Activated CD8-positive, alpha-beta memory T cell treated with anti-CD3 and anti-CD28 coated beads, Interleukin-2, amount 50 U/mL, for 1 hour (primary cell): ENCODE measurements at regions not wholly inside any gene's neighbourhood (a gene's known extent, or its start where the extent isn't known, plus 50 kb on each side); places are given as distances from the start of the nearest gene placed in this dataset.
"Not testable (repeated sequence)": the region's sequence is repeated elsewhere in the genome, so short reads cannot be mapped to it uniquely, and the experiment has no call there.

ENCODE experiments used
- DNase-seq: peaks from one replicate; pipeline ENCODE4 v3.0.0-alpha.2; 2020; ENCODE audit errors: extremely low read depth

DNA sequence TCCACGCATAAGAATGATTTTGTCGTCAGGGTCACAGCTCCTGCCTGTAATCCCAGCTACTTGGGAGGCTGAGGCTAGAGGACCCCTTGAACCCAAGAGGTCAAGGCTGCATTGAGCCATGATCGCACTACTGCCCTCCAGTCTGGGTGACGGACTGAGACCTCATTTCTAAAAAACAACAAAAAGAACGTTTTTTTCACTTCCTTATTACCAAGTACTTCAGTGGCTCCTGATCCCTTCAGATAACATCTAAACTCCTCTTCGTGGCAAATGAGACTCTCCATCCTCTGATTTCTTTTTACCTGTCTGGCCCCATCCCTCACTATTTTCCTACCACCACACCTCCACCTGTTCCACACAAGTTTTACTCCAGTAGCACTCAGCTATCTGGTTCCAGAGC is 105.4 kb upstream of the TLK1 start:
- DNase-seq, result no peak

DNA sequence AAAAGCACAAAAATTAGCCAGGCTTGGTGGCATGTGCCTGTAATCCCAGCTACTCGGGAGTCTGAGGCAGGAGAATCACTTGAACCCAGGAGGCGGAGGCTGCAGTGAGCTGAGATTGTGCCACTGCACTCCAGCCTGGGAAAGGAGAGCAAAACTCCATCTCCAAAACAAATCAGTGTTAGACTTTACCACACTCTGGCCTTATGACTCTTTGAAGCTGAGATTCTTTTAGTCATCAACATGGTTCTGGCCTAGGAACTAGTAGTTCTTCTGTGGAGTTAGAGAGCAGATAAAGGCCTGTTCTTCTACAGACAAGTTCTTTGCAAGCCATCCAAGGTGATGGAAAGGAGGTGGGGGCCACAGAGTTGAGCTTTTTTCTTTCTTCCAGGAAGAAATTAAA is 100.8 kb upstream of the TLK1 start:
- DNase-seq, result not testable (repeated sequence)

DNA sequence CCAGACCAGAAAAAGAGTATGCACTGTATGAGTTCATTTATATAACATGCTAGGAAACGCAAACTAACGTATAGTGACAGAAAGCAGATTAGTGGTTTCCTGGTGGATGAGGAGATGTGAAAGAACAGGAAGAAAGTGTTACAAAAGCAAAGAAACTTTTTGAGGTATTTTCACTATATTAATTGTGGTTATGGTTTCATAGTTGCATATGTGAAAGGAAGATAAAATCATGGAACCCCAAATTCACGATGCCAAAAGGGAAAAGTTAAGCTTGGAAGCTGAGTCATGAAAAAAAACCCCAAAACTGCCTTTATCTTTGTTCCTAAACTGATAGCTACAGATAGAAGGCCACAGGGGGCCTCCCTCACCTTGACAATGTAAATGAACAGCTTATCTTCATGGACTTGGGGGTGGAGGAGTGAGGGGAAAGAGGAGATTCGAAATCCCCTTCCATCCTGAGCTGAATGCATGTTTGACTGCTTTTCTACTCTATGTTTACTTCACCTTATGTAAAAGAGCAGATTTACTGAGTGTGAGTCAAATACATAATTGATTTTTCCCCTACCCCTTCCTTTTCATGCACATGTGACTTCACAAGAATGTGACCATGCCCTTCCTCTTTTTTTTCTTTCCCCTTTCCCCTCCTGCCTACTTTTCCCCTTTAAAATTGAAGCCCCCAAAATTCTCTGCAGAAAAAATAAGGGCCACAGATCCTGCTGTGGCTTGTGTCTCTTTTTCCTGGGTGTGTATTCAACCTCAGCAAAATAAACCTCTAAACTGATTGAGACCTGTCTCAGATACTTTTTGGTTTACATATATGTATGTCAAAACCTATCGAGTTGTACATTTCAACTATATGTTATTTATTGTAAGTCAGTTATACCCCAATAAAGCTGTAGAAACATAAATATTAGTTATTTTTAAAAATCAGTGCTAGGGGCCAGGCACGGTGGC is 100.1 kb upstream of the TLK1 start:
- no peak for DNase-seq

DNA sequence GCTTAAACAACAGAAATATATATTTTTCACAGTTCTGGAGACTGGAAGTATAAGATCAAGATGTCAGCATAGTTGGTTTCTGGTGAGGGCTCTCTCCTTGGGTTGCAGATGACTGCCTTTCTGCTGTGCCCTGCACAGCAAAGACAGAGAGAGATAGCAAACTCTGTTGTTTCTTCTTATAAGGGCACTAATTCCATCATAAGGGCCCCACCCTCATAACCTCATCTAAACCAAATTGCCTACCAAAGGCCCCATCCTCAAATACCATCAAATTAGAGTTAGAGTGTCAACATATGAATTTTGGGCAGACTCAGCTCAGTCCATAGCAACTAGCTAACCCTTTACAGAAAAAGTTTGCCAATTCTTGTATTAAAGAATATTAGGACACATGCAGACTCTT is 94.0 kb upstream of the TLK1 start:
- no peak for DNase-seq

DNA sequence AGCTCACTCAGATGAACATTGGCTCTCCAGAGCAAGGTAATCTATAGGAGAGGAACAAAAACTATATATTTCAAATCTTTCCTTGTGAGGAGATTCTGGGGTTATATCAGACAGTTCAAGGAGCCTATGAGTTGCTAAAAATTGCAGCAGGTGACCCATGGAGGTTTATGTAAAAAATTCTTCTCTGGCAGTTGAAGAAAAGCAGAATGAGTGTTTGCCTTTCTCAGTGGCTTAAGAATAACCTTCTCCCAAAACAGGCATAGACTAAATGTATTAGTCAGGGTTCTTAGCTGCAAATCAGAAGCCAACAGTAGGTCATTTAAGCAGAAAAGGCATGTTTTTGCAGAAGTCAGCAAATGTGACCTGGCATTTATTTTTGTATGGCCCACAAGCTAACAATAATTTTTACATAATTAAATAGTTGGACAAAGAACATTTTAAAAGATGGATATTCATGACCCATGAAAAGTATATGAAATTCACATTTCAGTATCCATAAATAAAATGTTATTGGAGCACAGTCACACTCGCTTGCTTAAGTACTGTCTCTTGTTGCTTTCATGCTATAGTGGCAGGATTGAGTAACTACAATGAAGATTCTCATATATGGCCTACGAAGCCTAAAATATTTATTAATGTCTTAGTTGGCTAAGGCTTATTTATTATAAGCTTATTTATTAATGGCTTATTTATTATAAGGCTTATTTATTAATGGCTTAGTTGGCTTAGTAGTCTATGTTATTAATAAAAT is 93.4 kb upstream of the TLK1 start:
- DNase-seq, result no peak

DNA sequence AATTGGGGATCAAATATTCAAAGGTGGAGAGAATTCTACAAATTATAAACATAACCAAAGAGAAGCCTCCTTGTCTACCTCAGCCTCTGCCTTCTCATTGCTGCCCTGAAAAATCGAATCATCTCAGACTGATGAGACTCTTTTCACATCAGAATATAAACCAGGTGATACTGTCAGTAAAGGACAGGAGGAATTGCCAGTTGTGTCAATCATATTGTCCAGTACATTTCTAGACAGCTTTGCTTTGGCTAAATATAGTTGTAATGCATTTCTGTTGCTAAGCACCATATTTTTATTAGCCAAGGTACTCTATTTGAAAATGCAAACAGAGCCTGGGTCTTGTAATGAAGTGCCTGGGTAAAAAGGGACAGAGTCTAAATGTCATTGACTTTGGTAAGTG is 92.6 kb upstream of the TLK1 start:
- no peak for DNase-seq

DNA sequence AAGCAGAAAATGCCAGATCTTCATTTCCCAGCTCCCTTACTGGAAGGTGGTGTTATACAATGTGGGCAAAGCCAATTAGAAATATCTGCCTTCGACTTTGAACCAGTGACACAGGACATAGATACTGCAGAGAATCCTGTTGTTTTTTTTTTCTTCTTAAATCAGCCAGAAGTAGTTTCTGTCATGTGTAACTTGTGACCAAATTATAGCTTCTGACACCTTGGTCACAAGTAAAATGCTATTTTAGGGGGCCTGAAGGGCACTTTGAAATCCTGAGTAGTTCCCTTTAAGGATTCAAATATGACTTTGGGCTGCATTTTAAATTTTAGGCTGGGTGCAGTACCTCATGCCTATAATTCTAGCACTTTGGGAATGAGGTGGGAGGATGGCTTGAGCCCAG is 89.0 kb upstream of the TLK1 start:
- DNase-seq, result no peak

DNA sequence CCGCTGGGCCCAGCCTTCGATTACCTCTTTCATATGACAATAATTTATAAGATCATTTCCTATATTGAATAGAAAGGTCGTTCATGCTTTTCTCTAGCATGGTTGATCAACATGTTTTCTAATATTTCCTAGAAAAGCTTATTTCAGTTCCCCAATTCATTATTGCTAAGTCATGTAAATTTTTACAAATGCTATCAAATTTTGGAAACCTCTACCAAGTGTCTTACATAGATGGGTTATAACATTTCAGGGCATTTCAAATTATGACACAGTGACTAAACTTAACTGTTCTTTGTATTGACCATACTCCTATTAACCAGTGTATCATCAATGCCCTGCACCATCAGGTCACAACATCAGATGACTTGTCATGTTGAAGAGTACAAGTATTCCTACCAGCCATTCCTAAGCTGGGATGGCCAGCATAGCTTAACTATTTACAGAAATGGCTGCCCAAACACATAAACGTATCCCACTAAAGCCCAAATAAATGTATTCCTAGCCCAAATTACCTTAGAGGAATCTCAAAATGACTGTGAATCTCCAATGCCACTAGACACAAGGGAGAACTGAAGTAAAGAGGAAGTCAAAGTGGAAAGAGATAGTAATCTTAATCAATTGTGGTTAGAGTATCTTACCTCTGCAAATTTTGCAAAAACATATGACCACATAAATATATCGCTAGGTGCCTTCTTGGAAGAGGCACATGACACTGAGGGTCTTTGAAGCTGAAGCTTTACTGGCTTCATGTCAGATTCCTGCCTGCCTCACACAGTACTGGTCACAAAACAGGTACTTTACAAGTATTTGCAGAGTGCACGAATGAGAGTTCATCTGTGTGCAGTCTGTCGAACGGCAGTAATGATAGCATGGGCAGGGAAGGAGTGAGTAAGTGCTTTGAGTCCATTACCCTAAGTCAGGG is 87.3 kb upstream of the TLK1 start:
- no peak for DNase-seq

DNA sequence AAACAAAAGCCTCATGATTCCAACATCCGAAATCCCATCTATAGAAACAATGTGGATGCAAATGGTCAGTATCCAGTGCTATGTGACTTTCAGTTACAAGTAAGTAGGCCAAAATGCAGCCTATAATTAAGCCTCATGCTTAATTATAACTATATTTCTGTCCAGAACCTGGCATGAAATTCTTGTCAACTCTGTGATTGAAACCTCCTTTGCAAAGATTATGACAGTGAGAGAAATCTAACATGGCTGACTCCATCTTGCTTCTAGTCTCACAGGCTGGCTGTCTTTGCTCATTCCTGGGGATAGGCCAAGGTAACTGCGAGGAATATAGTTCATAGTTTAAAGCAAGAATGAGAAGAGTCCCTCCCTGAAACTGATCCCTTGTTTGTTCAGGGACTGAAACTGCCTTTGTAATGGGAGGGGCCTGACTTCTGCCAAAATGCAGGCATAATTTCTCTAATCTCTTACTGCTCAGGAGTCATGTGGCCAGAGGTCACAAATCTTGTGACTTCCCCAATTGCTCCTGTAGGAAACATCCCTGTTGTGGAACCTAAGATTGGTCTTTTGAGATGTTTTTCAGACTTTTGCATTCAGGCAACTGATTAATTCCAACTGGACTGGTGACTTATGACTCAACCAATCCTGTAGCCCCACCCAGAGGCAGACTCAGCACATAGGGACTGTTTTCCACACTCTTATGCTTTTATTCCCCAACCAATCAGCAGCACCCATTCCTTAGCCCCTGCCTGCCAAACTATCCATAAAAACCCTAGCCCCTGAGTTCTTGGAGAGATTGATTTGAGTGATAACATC is 84.5 kb upstream of the TLK1 start:
- DNase-seq, result no peak

DNA sequence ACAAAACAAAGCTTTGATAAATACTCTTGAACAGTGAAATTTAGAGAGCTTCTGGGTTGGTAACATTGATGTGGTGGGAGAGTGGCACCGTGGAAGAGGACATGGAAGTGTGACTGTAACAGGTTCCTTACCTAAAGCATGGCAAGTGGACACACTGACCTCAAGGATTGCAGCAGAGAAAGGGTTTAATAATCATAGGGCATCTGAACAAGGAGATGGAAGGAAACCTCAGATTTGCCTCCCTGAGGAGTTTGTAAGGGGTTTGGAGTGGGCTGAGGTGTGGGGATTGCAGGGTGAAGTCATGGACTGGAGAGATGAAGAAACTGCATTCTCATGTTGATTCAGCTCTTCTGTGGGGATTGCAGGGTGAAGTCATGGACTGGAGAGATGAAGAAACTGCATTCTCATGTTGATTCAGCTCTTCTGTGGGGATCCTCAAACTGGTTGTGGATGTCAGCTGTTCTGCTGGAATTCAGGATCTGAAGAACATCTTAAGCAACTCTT is 83.8 kb upstream of the TLK1 start:
- DNase-seq, result no peak

DNA sequence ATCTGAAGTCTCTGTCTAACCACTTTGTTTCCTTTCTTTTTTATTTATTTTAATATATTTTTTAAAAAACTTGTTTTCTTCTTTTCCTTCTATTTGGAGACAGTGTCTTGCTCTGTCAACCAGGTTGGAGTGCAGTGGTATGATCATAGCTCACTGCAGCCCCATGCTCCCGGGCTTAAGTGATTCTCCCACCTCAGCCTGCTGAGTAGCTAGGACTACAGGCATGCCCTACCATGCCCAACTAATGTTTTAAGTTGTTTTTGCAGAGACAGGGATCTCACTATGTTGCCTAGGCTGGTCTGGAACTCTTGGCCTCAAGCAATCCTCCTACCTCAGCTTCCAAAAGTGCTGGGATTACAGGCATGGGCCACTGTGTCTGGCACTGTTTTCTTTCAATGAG is 81.1 kb upstream of the TLK1 start:
- DNase-seq, result no peak

DNA sequence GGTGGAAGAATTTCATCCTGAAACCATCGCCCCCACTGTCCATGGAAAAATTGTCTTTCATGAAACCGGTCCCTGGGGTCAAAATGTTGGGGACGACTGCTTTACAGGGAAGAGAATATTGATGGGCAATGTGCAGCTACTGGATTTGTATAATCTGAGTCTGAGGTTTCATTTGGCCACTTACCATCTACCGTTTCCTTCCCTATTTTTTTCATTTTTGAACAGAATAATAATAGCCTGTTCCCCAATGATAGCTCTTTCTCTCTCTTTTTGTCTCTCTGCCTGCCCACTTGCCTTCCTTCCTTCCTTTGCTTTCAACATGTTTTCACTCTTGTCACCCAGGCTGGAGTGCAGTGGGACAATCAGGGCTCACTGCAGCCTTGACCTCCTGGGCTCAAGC is 78.3 kb upstream of the TLK1 start:
- DNase-seq, result no peak

DNA sequence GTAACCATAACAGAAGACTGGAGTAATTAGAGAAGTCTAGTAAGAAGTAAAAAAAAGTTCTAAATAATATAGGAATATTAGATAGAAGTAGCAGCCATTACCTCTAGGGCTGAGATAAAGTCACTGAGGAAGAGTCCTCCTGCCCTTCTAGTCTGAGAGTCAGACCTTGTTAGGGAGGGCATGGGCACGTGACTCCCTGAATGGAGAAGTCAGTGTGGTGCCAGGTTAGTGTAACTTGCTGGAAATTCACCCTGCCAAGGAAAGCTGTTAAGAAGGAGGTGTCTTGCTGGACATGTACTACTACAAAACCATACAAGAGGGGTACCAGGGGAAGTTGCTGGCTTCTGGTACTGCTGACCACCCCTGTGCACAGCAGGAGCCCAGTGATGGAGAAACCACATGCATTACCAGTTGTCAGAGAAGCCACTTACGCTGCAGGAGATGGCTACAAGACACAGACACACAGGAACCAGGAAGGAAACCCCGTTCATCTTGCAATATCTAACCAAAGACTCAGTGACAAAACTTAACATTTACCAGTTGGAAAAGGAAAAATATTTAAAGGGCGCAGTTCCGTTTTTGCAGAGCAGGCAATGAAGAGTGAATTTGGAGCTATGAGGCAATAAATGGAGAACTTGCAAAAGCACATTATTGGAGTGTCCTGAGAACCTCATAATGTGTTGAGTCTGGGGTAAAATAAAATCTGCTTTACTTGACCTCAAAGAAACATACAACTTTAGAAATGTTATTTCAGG is 77.2 kb upstream of the TLK1 start:
- no peak for DNase-seq

DNA sequence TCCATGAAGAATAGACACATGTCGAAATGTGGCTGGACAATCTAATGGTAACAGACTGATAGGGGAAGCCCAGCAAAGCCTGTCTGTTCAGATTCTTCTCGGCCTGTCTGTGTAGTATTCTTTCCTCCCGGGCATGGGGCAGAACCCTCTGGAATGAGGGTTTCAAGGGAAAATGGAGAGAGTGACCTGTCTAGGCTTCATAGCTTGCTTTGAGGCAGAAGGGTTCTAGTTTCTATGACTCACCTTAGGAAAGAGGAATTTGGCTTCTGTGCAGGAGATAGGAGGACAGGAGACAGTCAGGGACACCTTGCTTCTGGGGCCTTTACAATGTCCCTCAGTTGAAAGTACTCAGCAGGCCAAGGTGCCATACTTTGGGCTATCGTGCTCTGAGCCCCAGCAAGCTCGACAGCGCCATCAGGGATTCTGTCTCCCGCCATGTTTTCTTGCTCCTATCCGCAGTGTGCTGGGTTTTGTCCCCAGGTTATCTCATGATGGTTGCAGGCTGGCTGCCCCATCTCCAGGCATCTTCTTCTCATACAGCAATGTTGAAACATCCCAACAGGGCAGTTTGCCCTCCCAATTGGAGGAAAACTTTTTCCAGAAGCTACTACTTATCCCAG is 74.7 kb upstream of the TLK1 start:
- DNase-seq, result no peak

DNA sequence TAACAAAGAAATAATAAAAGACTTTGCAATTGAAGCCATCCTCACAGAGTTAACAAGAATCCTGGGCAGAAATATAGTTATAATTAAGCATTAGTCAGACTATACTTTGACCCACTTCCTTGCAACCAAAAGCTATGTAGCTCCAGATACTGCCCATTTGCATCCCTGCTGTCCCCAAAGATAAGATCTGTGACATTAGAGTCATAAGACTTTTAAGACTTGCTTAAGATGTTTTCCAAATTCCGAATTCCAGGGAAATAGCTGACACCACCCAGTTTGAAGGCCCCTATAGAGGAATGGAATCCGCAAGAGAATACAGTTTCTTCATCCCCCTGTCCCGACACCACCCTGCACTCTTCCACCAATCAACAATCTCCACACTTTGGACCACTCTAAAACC is 69.5 kb upstream of the TLK1 start:
- DNase-seq, result no peak

DNA sequence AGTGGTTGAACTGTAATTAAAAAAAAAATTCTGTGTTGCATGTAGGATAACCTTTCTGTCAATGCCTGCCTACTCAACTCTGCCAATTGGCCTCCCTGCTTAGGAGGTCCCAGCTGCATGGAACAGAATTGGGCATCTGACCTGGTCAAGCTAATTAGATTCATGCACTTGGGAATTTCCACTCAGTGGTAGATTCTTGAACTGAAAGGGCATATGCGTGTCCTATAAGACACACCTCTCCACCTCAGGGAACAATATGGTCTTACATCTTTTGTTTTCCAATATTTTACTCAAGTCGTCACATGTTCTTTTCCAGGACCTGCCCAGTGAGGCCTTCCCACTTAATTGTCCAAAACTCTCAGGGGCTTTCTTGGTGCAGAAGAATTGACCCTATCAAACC is 68.1 kb upstream of the TLK1 start:
- DNase-seq, result no peak

DNA sequence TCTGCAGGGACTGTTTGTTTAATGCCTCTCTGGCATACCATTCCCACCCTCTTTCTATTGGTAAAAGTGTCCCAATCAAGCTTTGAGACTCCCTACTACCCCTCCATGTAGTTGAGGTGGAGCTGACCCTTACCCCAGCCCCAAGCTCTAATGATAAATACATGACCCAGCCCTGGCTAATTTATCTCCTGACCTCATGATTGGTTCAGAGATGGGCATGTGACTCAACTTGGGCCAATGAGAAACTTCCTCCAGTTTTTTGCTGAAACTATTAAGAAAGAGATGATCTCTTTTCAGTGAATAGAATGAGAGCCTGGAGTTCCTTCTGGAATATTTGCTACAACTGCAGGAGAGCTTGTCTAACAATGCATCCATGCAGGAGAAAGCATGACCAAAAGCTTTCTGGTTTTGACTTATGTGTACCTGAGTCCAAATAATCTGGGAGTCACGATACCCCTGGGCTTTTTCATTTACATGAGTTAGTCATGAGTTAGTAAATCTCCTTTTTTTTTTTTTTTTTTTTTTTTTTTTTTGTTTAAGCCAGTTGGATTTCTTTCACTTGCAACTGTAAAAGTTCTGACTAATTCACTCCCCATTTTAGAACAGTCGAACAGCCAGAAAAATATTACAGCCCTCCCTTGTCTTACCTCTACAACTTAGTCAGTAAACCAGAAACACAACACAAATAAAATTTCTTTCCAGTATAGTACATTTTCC is 66.5 kb upstream of the TLK1 start:
- no peak for DNase-seq

DNA sequence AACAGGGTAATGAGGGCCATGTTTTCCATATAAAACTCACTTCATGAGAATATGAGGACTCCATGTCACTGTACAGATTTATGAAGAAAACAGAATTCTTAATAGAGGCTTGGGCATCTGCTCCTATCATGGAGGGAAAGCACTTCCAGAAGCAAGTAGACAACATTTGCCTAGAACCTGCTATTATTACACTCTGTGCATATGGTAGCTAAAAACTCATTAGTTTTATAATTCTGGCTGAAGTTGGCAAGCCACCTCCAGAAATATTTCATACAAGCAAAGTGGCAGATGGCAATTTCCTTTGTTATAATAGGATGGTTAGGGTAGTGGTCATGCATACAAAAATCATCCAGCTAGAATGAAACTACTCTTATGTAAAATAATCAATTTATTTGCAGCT is 65.8 kb upstream of the TLK1 start:
- no peak for DNase-seq

DNA sequence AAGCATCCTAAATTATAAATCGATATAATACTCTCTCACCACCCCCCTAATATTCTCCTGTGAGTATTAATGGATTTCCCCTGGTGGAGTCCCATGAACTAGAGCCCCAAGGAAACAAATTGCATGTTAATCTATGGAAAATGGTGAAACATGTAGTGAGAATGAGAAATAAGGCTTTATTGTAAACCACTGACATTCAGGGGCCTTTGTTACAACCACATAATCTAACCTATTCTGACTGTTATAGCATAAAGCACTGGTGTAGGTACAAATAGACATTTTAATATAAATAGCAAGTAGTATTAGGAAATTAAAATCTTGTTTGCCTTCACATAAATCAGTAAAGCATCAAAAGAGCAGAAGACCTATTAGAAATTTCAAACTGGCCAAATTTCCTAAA is 65.3 kb upstream of the TLK1 start:
- DNase-seq, result no peak
